ENCODE measurements at regions not wholly inside any gene's neighbourhood (a gene's known extent, or its start where the extent isn't known, plus 50 kb on each side); places are given as distances from the start of the nearest gene placed in this dataset.
A peak's percentile ranks its signal among the peaks of the same experiment; 100 is the strongest.

DNA sequence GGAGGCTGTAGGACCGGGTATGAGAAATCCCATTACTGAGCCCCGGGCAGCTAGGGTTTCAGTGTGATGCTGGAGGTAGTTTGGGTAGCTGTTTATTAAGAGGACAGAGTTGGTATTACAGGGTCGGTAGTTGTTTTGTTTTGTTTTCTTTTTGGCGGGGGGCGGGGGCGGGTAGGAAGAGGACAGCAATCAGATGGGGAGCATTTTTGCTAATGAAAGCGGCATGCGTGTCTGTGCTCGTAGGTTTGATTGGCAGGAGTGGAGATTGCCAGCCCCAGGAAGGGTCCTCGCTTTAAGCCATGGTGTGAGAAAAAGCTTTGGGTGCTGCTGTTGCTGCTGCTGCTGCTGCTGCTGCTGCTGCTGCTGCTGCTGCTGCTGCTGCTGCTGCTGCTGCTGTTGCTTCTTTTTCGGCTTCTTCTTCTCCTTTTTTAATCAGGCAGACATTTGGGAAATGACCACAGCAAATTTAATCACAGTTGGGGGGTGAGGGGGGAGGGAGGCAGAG is 498.5 kb upstream of the ZFHX3 start:
- no peaks in the 10 kb centered on the region for H4K20me1 ChIP-seq (replicated peaks; ENCODE audit: insufficient read depth)
- TF ChIP-seq, protein P1, sequence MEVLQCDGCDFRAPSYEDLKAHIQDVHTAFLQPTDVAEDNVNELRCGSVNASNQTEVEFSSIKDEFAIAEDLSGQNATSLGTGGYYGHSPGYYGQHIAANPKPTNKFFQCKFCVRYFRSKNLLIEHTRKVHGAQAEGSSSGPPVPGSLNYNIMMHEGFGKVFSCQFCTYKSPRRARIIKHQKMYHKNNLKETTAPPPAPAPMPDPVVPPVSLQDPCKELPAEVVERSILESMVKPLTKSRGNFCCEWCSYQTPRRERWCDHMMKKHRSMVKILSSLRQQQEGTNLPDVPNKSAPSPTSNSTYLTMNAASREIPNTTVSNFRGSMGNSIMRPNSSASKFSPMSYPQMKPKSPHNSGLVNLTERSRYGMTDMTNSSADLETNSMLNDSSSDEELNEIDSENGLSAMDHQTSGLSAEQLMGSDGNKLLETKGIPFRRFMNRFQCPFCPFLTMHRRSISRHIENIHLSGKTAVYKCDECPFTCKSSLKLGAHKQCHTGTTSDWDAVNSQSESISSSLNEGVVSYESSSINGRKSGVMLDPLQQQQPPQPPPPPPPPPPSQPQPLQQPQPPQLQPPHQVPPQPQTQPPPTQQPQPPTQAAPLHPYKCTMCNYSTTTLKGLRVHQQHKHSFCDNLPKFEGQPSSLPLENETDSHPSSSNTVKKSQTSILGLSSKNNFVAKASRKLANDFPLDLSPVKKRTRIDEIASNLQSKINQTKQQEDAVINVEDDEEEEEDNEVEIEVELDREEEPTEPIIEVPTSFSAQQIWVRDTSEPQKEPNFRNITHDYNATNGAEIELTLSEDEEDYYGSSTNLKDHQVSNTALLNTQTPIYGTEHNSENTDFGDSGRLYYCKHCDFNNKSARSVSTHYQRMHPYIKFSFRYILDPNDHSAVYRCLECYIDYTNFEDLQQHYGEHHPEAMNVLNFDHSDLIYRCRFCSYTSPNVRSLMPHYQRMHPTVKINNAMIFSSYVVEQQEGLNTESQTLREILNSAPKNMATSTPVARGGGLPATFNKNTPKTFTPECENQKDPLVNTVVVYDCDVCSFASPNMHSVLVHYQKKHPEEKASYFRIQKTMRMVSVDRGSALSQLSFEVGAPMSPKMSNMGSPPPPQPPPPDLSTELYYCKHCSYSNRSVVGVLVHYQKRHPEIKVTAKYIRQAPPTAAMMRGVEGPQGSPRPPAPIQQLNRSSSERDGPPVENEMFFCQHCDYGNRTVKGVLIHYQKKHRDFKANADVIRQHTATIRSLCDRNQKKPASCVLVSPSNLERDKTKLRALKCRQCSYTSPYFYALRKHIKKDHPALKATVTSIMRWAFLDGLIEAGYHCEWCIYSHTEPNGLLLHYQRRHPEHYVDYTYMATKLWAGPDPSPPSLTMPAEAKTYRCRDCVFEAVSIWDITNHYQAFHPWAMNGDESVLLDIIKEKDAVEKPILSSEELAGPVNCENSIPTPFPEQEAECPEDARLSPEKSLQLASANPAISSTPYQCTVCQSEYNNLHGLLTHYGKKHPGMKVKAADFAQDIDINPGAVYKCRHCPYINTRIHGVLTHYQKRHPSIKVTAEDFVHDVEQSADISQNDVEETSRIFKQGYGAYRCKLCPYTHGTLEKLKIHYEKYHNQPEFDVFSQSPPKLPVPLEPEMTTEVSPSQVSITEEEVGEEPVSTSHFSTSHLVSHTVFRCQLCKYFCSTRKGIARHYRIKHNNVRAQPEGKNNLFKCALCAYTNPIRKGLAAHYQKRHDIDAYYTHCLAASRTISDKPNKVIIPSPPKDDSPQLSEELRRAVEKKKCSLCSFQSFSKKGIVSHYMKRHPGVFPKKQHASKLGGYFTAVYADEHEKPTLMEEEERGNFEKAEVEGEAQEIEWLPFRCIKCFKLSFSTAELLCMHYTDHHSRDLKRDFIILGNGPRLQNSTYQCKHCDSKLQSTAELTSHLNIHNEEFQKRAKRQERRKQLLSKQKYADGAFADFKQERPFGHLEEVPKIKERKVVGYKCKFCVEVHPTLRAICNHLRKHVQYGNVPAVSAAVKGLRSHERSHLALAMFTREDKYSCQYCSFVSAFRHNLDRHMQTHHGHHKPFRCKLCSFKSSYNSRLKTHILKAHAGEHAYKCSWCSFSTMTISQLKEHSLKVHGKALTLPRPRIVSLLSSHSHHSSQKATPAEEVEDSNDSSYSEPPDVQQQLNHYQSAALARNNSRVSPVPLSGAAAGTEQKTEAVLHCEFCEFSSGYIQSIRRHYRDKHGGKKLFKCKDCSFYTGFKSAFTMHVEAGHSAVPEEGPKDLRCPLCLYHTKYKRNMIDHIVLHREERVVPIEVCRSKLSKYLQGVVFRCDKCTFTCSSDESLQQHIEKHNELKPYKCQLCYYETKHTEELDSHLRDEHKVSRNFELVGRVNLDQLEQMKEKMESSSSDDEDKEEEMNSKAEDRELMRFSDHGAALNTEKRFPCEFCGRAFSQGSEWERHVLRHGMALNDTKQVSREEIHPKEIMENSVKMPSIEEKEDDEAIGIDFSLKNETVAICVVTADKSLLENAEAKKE (CRISPR knock-in tag; IDR thresholded peaks at IDR 0.05): no peak
- no peak for TF ChIP-seq ZNF331 (CRISPR knock-in tag; IDR thresholded peaks at IDR 0.05; ENCODE audit: low read depth)
- TF ChIP-seq POLR2AphosphoS5 (IDR thresholded peaks at IDR 0.05; ENCODE audit: low read depth): no peak
- no peak for TF ChIP-seq EZH2phosphoT487 (IDR thresholded peaks at IDR 0.05; ENCODE audit: unreplicated experiment)
- no peak for TF ChIP-seq STAT1 (IDR thresholded peaks at IDR 0.05; ENCODE audit: unreplicated experiment)
- TF ChIP-seq JUNB (IDR thresholded peaks at IDR 0.05; ENCODE audit: unreplicated experiment): no peak
- TF ChIP-seq ZNF114 (CRISPR knock-in tag; IDR thresholded peaks at IDR 0.05): no peak
- TF ChIP-seq NANOG (IDR thresholded peaks at IDR 0.05; ENCODE audit: borderline replicate concordance): no peak
- TF ChIP-seq, protein P2, sequence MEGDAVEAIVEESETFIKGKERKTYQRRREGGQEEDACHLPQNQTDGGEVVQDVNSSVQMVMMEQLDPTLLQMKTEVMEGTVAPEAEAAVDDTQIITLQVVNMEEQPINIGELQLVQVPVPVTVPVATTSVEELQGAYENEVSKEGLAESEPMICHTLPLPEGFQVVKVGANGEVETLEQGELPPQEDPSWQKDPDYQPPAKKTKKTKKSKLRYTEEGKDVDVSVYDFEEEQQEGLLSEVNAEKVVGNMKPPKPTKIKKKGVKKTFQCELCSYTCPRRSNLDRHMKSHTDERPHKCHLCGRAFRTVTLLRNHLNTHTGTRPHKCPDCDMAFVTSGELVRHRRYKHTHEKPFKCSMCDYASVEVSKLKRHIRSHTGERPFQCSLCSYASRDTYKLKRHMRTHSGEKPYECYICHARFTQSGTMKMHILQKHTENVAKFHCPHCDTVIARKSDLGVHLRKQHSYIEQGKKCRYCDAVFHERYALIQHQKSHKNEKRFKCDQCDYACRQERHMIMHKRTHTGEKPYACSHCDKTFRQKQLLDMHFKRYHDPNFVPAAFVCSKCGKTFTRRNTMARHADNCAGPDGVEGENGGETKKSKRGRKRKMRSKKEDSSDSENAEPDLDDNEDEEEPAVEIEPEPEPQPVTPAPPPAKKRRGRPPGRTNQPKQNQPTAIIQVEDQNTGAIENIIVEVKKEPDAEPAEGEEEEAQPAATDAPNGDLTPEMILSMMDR (conservative IDR thresholded peaks at IDR 0.05; ENCODE audit: low read depth in 2 of 2): no peak
- TF ChIP-seq, protein P3, sequence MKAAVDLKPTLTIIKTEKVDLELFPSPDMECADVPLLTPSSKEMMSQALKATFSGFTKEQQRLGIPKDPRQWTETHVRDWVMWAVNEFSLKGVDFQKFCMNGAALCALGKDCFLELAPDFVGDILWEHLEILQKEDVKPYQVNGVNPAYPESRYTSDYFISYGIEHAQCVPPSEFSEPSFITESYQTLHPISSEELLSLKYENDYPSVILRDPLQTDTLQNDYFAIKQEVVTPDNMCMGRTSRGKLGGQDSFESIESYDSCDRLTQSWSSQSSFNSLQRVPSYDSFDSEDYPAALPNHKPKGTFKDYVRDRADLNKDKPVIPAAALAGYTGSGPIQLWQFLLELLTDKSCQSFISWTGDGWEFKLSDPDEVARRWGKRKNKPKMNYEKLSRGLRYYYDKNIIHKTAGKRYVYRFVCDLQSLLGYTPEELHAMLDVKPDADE (IDR thresholded peaks at IDR 0.05): no peak
- H3K36me3 ChIP-seq (ENCODE audit: insufficient read depth): no peaks in the 10 kb centered on the region
- Mint-ChIP-seq H3K4me1 (peaks cover 62% of the 10 kb centered on the region), H3K27ac (peak overlapping the region; percentile 32; the same call in 1 of the 2 replicates), H3K27me3 (ENCODE audit: insufficient read depth, low read depth, poor library complexity) (peaks cover 4% of the 10 kb centered on the region), H3K9me3 (no peaks in the 10 kb centered on the region), H3K4me3 (no peak overlapping the region), H3K36me3 (ENCODE audit: low read depth) (no peaks in the 10 kb centered on the region)
- H3K4me3 ChIP-seq: no peak overlapping the region
- H3K4me1 ChIP-seq (ENCODE audit: insufficient read depth): peaks cover 66% of the 10 kb centered on the region
- 0 out of 2 replicates have a peak overlapping the region, but pooled peaks have one; percentile 30 for H2AFZ ChIP-seq
- no peaks in the 10 kb centered on the region for H3K9me2 ChIP-seq (ENCODE audit: insufficient read depth)
- DNase-seq (ENCODE audit: low spot score): peak; percentile 58
- ATAC-seq: peak; percentile 63
- H3F3A ChIP-seq (replicated peaks; ENCODE audit: low read depth): no peaks in the 10 kb centered on the region
- no peaks in the 10 kb centered on the region for H3K79me2 ChIP-seq (replicated peaks; ENCODE audit: insufficient read depth)
- H3K27me3 ChIP-seq (ENCODE audit: insufficient read depth): no peaks in the 10 kb centered on the region
- no peak overlapping the region for H3K27ac ChIP-seq (ENCODE audit: low read depth)
- no peak overlapping the region for H3K4me2 ChIP-seq
